Body of pancreas (tissue), 4 donors: ENCODE measurements at regions not wholly inside any gene's neighbourhood (a gene's known extent, or its start where the extent isn't known, plus 50 kb on each side); places are given as distances from the start of the nearest gene placed in this dataset.

ENCODE experiments used
- ATAC-seq: fragments of 150-250 bp; one replicate; pipeline ENCODE4 v1.9.1; 2016
- DNase-seq, 4 donors: peaks; one replicate each; pipeline ENCODE4 v3.0.0-alpha.2; 2019
- H3K27ac ChIP-seq, 4 donors: fragments of 200-600 bp; sonication (generic); 1 replicate in 3 of 4; 2 replicates in 1 of 4; pipeline versions ENCODE4 v1.5.1 to v1.6.1; 2016 to 2019; ENCODE audit warnings: mild to moderate bottlenecking in 1 of 4, mixed read lengths in 1 of 4, moderate library complexity in 1 of 4
- H3K27me3 ChIP-seq, 2 donors: fragments of 200-600 bp; sonication (generic); one replicate each; pipeline ENCODE4 v1.6.0; 2016; ENCODE audit warnings: mild to moderate bottlenecking in 1 of 2
- H3K36me3 ChIP-seq, 2 donors: fragments of 200-600 bp; sonication (generic); replicated peaks in 1 of 2; 2 replicates each; pipeline ENCODE4 v1.5.1; 2016; ENCODE audit warnings: low read depth in 2 of 2; ENCODE audit not compliant: insufficient read depth in 1 of 2
- H3K4me1 ChIP-seq: fragments of 200-600 bp; sonication (generic); one replicate; pipeline ENCODE4 v1.6.0; 2016
- H3K4me3 ChIP-seq, 2 donors: fragments of 200-600 bp; sonication (generic); 1 replicate in 1 of 2; 2 replicates in 1 of 2; pipeline ENCODE4 v1.5.1; 2016 to 2019
- H3K9me3 ChIP-seq, 3 donors: fragments of 200-600 bp; sonication (generic); 1 replicate in 2 of 3; 2 replicates in 1 of 3; pipeline ENCODE4 v1.5.1; 2016
- POLR2A ChIP-seq, 3 donors: fragments of 450-650 bp; IDR thresholded peaks; one replicate each; pipeline ENCODE4 v1.6.1; 2016; ENCODE audit warnings: antibody characterized with exemption in 3 of 3, mild to moderate bottlenecking in 2 of 3
- WGBS, 2 donors: methylation state at CpG; one replicate each; pipeline ENCODE4 v1.1.5; 2017; 5-methylcytosine and 5-hydroxymethylcytosine counted together
- intact Hi-C: fragments of 100-400 bp; cut with DNase I; formaldehyde crosslinking; loops from one replicate; pipeline ENCODE4 v1.15.1; 2023
- TF ChIP-seq, protein P1 (sequence below), 7 experiments: fragments of 450-650 bp in 4 of 7; fragments of 200-600 bp in 3 of 7; sonication (generic) in 3 of 7; IDR thresholded peaks; one replicate each; pipeline ENCODE4 v1.5.1; 2016 to 2019; ENCODE audit warnings: antibody characterized with exemption in 7 of 7

DNA sequence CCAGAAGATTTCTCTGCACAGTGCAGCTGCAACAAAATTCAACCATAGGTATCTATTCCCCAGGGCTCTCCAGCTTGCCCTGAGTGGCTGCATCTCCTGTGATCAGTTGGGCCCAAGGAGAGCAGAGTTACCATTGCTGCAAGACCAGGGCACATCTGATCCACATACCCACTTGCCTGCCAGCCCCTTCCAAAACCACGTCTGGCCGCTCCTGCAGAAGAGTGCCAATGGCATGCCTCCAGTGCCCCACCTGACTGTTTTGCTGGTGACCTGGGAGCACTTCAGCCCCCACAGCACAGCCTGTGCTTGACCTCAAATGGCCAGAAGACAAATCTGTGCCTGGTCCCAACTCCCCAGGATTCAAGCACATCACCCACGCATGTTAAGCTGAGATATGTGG lies 526.1 kb upstream of the GBE1 start:
- H3K9me3 ChIP-seq: no peaks in the 10 kb centered on the region
- no peaks in the 10 kb centered on the region for H3K36me3 ChIP-seq
- H3K27ac ChIP-seq: no peak overlapping the region
- no peak for TF ChIP-seq POLR2A (IDR thresholded peaks at IDR 0.05)
- TF ChIP-seq, protein P1, sequence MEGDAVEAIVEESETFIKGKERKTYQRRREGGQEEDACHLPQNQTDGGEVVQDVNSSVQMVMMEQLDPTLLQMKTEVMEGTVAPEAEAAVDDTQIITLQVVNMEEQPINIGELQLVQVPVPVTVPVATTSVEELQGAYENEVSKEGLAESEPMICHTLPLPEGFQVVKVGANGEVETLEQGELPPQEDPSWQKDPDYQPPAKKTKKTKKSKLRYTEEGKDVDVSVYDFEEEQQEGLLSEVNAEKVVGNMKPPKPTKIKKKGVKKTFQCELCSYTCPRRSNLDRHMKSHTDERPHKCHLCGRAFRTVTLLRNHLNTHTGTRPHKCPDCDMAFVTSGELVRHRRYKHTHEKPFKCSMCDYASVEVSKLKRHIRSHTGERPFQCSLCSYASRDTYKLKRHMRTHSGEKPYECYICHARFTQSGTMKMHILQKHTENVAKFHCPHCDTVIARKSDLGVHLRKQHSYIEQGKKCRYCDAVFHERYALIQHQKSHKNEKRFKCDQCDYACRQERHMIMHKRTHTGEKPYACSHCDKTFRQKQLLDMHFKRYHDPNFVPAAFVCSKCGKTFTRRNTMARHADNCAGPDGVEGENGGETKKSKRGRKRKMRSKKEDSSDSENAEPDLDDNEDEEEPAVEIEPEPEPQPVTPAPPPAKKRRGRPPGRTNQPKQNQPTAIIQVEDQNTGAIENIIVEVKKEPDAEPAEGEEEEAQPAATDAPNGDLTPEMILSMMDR (IDR thresholded peaks at IDR 0.05): no peak
- no peak overlapping the region for H3K4me3 ChIP-seq
- no peak for DNase-seq
- H3K4me1 ChIP-seq: no peaks in the 10 kb centered on the region
- 69 to 75% methylated on average over 3 of the region's 3 CpGs for WGBS, 2 donors
- no peak for ATAC-seq
- H3K27me3 ChIP-seq: no peaks in the 10 kb centered on the region
- intact Hi-C loops: no loop called here

DNA sequence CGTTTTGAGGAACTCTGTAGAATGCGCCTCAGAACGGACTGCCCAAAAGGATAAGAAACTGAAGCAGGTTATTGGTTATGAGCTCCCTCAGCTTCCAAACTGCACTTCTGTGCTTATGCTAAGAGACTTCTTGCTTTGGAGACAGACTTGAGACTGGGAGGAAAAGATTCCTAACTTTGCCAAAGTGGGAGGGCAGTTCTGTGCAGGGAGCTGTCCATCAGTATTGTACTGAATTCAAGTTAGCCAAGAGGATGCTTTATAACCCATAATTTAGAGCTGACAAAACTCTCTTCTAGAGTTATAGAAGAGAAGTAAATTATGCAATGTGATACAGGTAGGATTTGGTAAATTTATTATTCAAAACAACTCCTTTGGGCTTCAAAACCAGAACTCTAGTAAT lies 519.8 kb upstream of the GBE1 start:
- 61 to 62% methylated on average over 3 of the region's 3 CpGs for WGBS, 2 donors
- ATAC-seq: no peak

GRCh38 chr3:82276992-82277391 lies 515.5 kb upstream of the GBE1 start:
- TF ChIP-seq, protein P1 (IDR thresholded peaks at IDR 0.05): no peak
- TF ChIP-seq POLR2A (IDR thresholded peaks at IDR 0.05): no peak
- Histone ChIP-seq H3K4me1 (no peaks in the 10 kb centered on the region), H3K9me3 (no peaks in the 10 kb centered on the region), H3K27me3 (no peaks in the 10 kb centered on the region), H3K27ac (no peak overlapping the region), H3K36me3 (no peaks in the 10 kb centered on the region), H3K4me3 (no peak overlapping the region)
- no peak for DNase-seq
- intact Hi-C loops: no loop called here
- 30 to 61% methylated on average over 1 of the region's 1 CpG for WGBS, 2 donors
- ATAC-seq: no peak

More for the DNA sequence above, 519.8 kb upstream of the GBE1 start:
- no peaks in the 10 kb centered on the region for H3K36me3 ChIP-seq
- no peak overlapping the region for H3K27ac ChIP-seq
- no peak for DNase-seq
- H3K4me1 ChIP-seq: no peaks in the 10 kb centered on the region
- TF ChIP-seq POLR2A (IDR thresholded peaks at IDR 0.05): no peak
- TF ChIP-seq, protein P1 (IDR thresholded peaks at IDR 0.05): no peak
- intact Hi-C loops: no loop called here
- no peak overlapping the region for H3K4me3 ChIP-seq
- H3K9me3 ChIP-seq: no peaks in the 10 kb centered on the region
- H3K27me3 ChIP-seq: no peaks in the 10 kb centered on the region

DNA sequence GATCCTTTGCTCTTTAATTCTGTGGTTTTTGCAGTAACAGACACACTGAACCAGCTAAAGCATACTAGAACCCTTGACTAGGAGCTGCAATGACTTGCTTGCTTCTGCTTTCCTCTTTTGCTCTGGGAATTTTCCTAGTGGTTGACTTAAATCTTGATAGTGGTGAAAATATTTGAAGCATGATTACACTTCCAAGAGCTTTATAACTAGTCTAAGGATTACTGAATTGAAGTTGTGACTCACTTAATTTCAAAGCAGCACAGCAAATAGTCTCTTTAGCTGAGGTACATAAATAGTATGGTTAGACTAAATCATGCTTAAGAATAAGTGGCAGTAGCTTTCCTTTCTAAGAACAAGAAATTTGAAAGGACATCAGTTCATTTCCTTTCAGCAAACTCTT lies 513.5 kb upstream of the GBE1 start:
- ATAC-seq: no peak
- no peak overlapping the region for H3K4me3 ChIP-seq
- no peaks in the 10 kb centered on the region for H3K27me3 ChIP-seq
- no peak for TF ChIP-seq POLR2A (IDR thresholded peaks at IDR 0.05)
- TF ChIP-seq, protein P1 (IDR thresholded peaks at IDR 0.05): no peak
- intact Hi-C loops: no loop called here
- H3K36me3 ChIP-seq: no peaks in the 10 kb centered on the region
- no peaks in the 10 kb centered on the region for H3K9me3 ChIP-seq
- no peak for DNase-seq
- no peak overlapping the region for H3K27ac ChIP-seq
- H3K4me1 ChIP-seq: no peaks in the 10 kb centered on the region

- no peak for DNase-seq
- no peaks in the 10 kb centered on the region for H3K9me3 ChIP-seq
- TF ChIP-seq, protein P1 (IDR thresholded peaks at IDR 0.05): no peak
- no peak for TF ChIP-seq POLR2A (IDR thresholded peaks at IDR 0.05)
- H3K36me3 ChIP-seq: no peaks in the 10 kb centered on the region
- H3K27me3 ChIP-seq: no peaks in the 10 kb centered on the region
- H3K27ac ChIP-seq: no peak overlapping the region
- intact Hi-C loops: no loop called here
- no peak for ATAC-seq
- H3K4me1 ChIP-seq: no peaks in the 10 kb centered on the region
- no peak overlapping the region for H3K4me3 ChIP-seq
Observed at GRCh38 chr3:82265747-82266146, 504.3 kb upstream of the GBE1 start.
